Panc1 (cell line): ENCODE measurements at regions not wholly inside any gene's neighbourhood (a gene's known extent, or its start where the extent isn't known, plus 50 kb on each side); places are given as distances from the start of the nearest gene placed in this dataset.
"Not testable (repeated sequence)": the region's sequence is repeated elsewhere in the genome, so short reads cannot be mapped to it uniquely, and the experiment has no call there.

Experiments
- ATAC-seq: fragments of 200-7000 bp; cut with Tn5 transposase; 2 replicates; pipeline ENCODE4 v1.9.1; 2020; ENCODE audit warnings: mild to moderate bottlenecking, moderate library complexity
- BruUV-seq: library from RNA; stranded (reverse); fragments of 400-500 nt; replicated peaks from 2 replicates; lab custom pipeline; 2021; lab: Mats Ljungman, UMichigan
- CTCF ChIA-PET: fragments of 300-600 bp; sonication (Branson Sonifier 250); formaldehyde crosslinking; loops from one replicate; lab custom pipeline; 2022; ENCODE audit warnings: antibody characterized with exemption; lab: Charles Lee
- POLR2A ChIA-PET: fragments of 300-600 bp; sonication (Branson Sonifier 250); formaldehyde crosslinking; loops from one replicate; lab custom pipeline; 2022; ENCODE audit warnings: antibody characterized with exemption; lab: Charles Lee
- DNase-seq: peaks from one replicate; pipeline ENCODE4 v3.0.0-alpha.2; 2010; ENCODE audit warnings: low read depth, low spot score
- H3K27ac ChIP-seq: 2 replicates; pipeline ENCODE4 v1.5.1; 2011; ENCODE audit warnings: mild to moderate bottlenecking, low read length, inconsistent platforms
- H3K27me3 ChIP-seq: fragments of 200-500 bp; sonication (Bioruptor generic); 2 replicates; pipeline ENCODE4 v1.6.0; 2014; ENCODE audit warnings: low read length, inconsistent platforms; ENCODE audit not compliant: control insufficient read depth, insufficient read depth
- H3K36me3 ChIP-seq: fragments of 200-500 bp; sonication (Bioruptor generic); 2 replicates; pipeline ENCODE4 v1.5.1; 2014; ENCODE audit warnings: inconsistent platforms, mild to moderate bottlenecking, low read length, moderate library complexity; ENCODE audit not compliant: control insufficient read depth, insufficient read depth
- H3K4me1 ChIP-seq: 2 replicates; pipeline ENCODE4 v1.5.1; 2011; ENCODE audit warnings: inconsistent platforms, mild to moderate bottlenecking, low read length, moderate library complexity; ENCODE audit not compliant: control insufficient read depth, insufficient read depth
- H3K4me3 ChIP-seq, 2 experiments: 2 replicates each; pipeline ENCODE4 v1.5.1; 2011 to 2012; ENCODE audit warnings: low read depth in 2 of 2, low read length in 2 of 2, mild to moderate bottlenecking in 2 of 2, inconsistent platforms in 1 of 2, moderate library complexity in 1 of 2
- H3K9me3 ChIP-seq: fragments of 200-500 bp; sonication (Bioruptor generic); 2 replicates; pipeline ENCODE4 v1.5.1; 2014; ENCODE audit warnings: low read depth, mild to moderate bottlenecking, inconsistent platforms, low read length, moderate library complexity; ENCODE audit not compliant: control insufficient read depth, insufficient read depth
- POLR2AphosphoS5 ChIP-seq: IDR thresholded peaks from 2 replicates; pipeline ENCODE4 v1.6.1; 2012; ENCODE audit warnings: mild to moderate bottlenecking, low read depth, low read length, moderate library complexity
- SIN3A ChIP-seq: IDR thresholded peaks from 2 replicates; pipeline ENCODE4 v1.6.1; 2012; ENCODE audit warnings: low read depth, mild to moderate bottlenecking, low read length, moderate library complexity, borderline replicate concordance; ENCODE audit not compliant: insufficient read depth
- TCF7L2 ChIP-seq: IDR thresholded peaks from 2 replicates; pipeline ENCODE4 v1.6.1; 2011; ENCODE audit warnings: mild to moderate bottlenecking, low read depth, low read length, inconsistent platforms
- in situ Hi-C: cut with HindIII; loops from 2 replicates; pipeline ENCODE4 v1.10.0; 2016; ENCODE audit warnings: low sequenced_read_pairs, low pct_unique_long_range_greater_than_20kb
- intact Hi-C: fragments of 100-400 bp; cut with micrococcal nuclease; formaldehyde crosslinking; loops from one replicate; pipeline ENCODE4 v1.10.0; 2022; ENCODE audit not compliant: unreplicated experiment
- TF ChIP-seq, protein P1 (sequence below): fragments of 450-650 bp; IDR thresholded peaks from 2 replicates; pipeline ENCODE4 v1.5.1; 2017; ENCODE audit warnings: mild to moderate bottlenecking
- TF ChIP-seq, protein P2 (sequence below), 2 experiments: IDR thresholded peaks; 2 replicates each; pipeline ENCODE4 v1.6.1; 2011 to 2012; ENCODE audit warnings: low read depth in 2 of 2, control low read depth in 1 of 2, low read length in 1 of 2, mild to moderate bottlenecking in 1 of 2, moderate library complexity in 1 of 2; ENCODE audit not compliant: insufficient read depth in 1 of 2

DNA sequence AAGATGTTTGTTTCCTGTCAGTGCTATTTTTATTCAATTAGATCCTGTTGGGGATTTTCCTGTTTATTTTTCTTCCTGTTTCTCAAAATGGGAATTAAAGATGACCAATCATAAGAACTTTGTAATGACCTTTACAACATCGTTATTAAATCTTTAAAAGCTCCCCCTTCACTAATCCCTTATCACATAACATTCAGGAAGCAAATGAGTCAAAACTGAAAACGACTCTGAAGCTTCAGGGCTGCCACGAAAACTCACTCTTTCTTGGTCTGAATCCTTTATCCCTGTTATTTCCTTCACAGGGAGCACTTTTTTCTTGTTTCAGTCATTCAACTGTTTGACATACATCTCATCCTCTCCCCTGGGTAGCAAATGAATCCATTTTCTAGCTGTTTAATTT, 75.8 kb upstream of the MB21D2 start:
- H3K27ac ChIP-seq: no peak overlapping the region
- ChIA-PET POLR2A (no interaction called here), CTCF (no interaction called here)
- in situ Hi-C loops (no loop called here), intact Hi-C loops (no loop called here)
- H3K27me3 ChIP-seq: no peaks in the 10 kb centered on the region
- DNase-seq: no peak
- H3K4me3 ChIP-seq: no peak overlapping the region
- no peaks in the 10 kb centered on the region for H3K4me1 ChIP-seq
- no peaks in the 10 kb centered on the region for H3K9me3 ChIP-seq
- ATAC-seq: no peak
- no peaks in the 10 kb centered on the region for H3K36me3 ChIP-seq
- BruUV-seq: no TSS peak
- TF ChIP-seq, protein P1, sequence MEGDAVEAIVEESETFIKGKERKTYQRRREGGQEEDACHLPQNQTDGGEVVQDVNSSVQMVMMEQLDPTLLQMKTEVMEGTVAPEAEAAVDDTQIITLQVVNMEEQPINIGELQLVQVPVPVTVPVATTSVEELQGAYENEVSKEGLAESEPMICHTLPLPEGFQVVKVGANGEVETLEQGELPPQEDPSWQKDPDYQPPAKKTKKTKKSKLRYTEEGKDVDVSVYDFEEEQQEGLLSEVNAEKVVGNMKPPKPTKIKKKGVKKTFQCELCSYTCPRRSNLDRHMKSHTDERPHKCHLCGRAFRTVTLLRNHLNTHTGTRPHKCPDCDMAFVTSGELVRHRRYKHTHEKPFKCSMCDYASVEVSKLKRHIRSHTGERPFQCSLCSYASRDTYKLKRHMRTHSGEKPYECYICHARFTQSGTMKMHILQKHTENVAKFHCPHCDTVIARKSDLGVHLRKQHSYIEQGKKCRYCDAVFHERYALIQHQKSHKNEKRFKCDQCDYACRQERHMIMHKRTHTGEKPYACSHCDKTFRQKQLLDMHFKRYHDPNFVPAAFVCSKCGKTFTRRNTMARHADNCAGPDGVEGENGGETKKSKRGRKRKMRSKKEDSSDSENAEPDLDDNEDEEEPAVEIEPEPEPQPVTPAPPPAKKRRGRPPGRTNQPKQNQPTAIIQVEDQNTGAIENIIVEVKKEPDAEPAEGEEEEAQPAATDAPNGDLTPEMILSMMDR: no peak
- TF ChIP-seq POLR2AphosphoS5 (no peak), TCF7L2 (no peak), SIN3A (no peak)
- TF ChIP-seq, protein P2, sequence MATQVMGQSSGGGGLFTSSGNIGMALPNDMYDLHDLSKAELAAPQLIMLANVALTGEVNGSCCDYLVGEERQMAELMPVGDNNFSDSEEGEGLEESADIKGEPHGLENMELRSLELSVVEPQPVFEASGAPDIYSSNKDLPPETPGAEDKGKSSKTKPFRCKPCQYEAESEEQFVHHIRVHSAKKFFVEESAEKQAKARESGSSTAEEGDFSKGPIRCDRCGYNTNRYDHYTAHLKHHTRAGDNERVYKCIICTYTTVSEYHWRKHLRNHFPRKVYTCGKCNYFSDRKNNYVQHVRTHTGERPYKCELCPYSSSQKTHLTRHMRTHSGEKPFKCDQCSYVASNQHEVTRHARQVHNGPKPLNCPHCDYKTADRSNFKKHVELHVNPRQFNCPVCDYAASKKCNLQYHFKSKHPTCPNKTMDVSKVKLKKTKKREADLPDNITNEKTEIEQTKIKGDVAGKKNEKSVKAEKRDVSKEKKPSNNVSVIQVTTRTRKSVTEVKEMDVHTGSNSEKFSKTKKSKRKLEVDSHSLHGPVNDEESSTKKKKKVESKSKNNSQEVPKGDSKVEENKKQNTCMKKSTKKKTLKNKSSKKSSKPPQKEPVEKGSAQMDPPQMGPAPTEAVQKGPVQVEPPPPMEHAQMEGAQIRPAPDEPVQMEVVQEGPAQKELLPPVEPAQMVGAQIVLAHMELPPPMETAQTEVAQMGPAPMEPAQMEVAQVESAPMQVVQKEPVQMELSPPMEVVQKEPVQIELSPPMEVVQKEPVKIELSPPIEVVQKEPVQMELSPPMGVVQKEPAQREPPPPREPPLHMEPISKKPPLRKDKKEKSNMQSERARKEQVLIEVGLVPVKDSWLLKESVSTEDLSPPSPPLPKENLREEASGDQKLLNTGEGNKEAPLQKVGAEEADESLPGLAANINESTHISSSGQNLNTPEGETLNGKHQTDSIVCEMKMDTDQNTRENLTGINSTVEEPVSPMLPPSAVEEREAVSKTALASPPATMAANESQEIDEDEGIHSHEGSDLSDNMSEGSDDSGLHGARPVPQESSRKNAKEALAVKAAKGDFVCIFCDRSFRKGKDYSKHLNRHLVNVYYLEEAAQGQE (IDR thresholded peaks at IDR 0.05; ENCODE audit: insufficient read depth in 1 of 2, low read depth in 2 of 2, low read length in 1 of 2): no peak

DNA sequence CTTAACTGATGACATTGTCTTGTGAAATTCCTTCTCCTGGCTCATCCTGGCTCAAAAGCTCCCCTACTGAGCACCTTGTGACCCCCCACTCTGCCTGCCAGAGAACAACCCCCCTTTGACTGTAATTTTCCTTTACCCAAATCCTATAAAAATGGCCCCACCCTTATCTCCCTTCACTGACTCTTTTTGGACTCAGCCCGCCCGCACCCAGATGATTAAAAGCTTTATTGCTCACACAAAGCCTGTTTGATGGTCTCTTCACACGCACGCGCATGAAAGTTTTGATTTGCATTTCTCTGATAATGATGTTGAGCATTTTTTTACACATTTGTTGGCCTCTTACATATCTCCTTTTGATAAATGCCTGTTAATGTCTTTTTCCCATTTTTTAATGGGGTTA, 83.5 kb upstream of the MB21D2 start:
- CTCF ChIA-PET, intact Hi-C loops, POLR2A ChIA-PET, H3K27ac ChIP-seq, H3K4me1 ChIP-seq, H3K4me3 ChIP-seq, DNase-seq, H3K36me3 ChIP-seq, in situ Hi-C loops, ATAC-seq, H3K9me3 ChIP-seq, H3K27me3 ChIP-seq, BruUV-seq: not testable (repeated sequence)

- DNase-seq, CTCF ChIA-PET, H3K9me3 ChIP-seq, ATAC-seq, POLR2A ChIA-PET, H3K27ac ChIP-seq, H3K4me1 ChIP-seq, in situ Hi-C loops, H3K27me3 ChIP-seq, intact Hi-C loops, BruUV-seq, H3K36me3 ChIP-seq, H3K4me3 ChIP-seq: not testable (repeated sequence)
These were observed 86.0 kb upstream of the MB21D2 start for GRCh38 chr3:193003624-193004023.
